ENCODE measurements at regions not wholly inside any gene's neighbourhood (a gene's known extent, or its start where the extent isn't known, plus 50 kb on each side); places are given as distances from the start of the nearest gene placed in this dataset.
"Not testable (repeated sequence)": the region's sequence is repeated elsewhere in the genome, so short reads cannot be mapped to it uniquely, and the experiment has no call there.

DNA sequence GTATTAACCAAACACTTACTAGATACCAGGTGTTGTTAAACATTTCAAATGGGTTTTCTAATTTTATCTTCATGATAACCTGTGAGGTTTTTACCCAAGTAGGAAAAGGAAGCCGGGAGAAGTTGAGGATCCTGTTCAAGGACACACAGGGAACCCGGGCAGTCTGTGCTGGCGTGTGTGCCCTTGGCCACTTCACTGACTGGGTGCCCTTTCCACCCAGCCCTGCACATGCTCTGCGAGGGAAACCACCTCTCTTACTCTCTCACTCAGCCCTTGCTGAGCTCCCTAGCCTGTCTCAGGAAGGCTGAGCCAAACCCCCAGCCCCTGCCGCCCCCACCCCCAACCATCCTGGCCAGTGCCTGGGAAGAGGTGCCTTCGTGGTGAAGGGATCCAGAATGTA lies 51.8 kb downstream of the TEX44 start:
- DNase-seq: no peak

- DNase-seq: no peak
Measured at GRCh38 chr2:231646476-231646875, 53.8 kb downstream of the TEX44 start.

GRCh38 chr2:231648579-231649174 lies 56.0 kb downstream of the TEX44 start:
- peak; percentile 65 for DNase-seq

DNA sequence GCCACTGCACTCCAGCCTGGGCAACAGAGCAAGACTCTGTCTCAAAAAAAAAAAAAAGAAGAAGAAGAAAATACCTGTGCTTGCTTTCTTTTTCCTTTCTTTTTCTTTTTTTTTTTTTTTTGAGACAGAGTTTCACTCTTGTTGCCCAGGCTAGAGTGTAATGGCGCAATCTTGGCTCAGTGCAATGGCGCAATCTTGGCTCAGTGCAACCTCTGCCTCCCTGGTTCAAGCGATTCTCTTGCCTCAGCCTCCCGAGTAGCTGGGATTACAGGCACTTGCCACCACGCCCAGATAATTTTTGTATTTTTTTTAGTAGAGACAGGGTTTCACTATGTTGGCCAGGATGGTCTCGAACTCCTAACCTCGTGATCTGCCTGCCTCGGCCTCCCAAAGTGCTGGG lies 56.8 kb upstream of the PTMA start:
- DNase-seq: not testable (repeated sequence)

GRCh38 chr2:231655488-231655887 lies 52.8 kb upstream of the PTMA start:
- DNase-seq: no peak

GRCh38 chr2:231655894-231656293 lies 52.4 kb upstream of the PTMA start:
- no peak for DNase-seq
